Stimulated activated CD8-positive, alpha-beta memory T cell treated with anti-CD3 and anti-CD28 coated beads, Interleukin-7, amount 100 ng/mL, for 48 hours (primary cell): ENCODE measurements at regions not wholly inside any gene's neighbourhood (a gene's known extent, or its start where the extent isn't known, plus 50 kb on each side); places are given as distances from the start of the nearest gene placed in this dataset.

Experiments used
- DNase-seq, 2 donors: peaks; one replicate each; pipeline ENCODE4 v3.0.0-alpha.2; 2020; ENCODE audit warnings: low read depth in 1 of 2; ENCODE audit errors: extremely low read depth in 1 of 2

DNA sequence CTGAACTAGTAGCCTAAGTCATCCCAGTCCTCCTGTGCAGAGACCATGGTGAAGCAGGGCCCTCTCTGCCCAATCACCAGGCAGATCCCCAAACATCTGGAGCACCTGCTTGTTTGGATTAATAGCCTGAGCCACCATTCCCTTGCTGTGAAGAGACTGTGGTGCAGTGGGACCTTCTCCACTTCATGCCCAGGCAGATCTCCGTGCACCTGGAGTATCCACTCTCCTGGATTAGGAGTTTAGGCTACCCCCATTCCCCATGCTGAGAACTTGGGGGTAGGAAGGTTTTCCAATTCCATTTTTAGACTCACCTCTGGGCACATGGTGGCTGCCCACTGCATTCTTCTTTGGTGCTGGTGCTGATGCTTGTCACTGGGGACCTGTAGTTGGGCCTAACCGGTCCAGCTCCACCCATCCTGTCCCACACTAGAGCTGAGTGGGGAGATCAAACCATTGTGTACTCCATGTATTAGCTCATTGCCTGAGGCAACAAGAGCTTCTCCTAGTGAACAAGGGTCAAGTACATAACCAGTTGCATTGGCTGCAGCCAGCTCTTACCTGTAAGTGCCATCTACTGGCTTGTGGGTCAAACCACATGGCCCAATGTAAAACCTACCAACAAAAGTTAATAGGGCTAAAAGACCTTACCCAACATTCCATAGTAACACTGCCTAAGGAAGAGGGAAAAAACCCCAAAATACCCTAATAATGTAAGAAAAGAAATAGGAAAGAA is 382.5 kb upstream of the CBLB start:
- DNase-seq, result no peak

DNA sequence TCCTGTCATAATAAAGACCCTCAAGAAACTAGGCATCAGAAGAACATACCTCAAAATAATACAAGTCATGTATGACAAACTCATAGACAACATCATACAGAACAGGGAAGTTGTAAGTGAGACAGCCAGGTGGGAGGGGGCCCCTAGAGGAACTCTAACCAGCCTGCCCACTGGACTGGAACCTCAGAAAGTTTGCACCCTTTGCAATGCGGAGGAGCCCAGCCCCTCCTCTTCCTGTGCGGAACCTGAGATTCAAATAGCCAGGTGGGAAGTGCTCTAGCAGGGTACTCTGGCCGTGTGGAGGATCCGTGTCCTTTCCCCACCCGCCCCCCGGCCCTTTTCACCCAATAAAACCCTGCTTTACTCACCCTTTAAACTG is 387.0 kb upstream of the CBLB start:
- no peak for DNase-seq

DNA sequence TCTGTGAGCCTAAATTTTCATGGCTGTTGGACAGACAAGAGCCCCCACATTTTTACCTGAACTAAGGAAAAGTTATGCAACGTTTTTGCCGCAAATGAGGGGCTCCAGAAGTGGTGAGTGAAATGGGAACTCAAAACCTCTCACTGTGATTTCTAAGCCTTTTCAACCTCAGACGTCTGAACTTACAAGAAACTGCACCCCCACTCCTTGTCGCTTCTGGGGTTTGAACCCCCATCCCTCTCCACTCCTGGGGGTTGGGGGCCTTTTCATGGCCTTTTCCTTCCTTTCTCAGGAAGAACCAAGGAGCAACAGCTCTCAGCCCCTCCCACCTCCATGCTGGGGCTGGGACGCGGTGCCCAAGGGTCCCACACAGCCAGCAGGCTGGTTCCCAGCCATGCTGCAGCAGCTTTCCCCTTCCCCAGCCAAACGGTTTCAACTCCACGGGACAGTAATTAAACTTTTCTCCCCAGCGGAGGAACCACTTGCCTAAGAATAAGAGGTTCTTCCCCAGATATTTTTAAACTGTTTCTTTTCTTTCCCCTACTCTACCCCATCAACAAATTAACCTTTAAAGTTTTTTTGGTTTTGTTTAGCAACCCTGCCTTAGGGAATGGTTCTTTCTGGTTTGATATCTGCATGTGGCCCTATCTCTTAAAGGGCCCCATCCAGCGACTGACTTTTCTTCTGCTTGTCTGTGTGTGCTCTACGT is 387.6 kb upstream of the CBLB start:
- no peak for DNase-seq

DNA sequence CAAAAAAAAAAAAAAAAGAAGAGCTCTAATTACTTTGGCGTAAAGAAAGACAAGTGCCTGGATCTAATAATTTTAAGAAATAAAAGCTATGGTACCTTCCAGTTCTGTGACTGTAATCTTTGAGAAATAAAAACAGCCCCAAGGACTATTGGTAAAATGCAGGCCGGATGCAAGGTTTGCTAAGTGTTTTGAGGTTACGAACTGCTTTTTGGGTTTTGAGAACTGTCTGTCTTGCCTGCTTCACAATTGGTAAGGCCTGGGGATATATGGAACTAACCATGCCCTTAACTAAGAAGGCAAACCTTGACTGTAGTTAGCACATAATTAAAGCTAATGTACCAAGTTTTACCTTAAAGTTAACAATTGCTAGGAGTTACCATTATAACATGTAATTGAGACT is 388.4 kb upstream of the CBLB start:
- DNase-seq, result no peak

DNA sequence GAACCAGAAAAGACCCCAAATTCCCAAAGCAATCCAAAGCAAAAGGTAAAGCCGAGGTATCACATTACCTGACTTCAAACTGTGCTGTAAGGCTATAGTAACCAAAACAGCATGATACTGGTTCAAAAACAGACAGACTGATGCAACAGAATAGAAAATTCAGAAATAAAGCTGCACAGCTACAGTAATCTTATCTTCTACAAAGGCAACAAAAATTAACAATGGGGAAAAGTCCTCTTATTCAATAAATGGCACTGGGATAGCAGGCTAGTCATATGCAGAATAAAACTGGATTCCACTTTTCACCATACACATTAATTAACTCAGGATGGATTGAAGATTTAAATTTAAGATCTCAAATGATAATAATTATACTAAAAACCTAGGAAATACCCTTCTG is 392.6 kb upstream of the CBLB start:
- no peak for DNase-seq

DNA sequence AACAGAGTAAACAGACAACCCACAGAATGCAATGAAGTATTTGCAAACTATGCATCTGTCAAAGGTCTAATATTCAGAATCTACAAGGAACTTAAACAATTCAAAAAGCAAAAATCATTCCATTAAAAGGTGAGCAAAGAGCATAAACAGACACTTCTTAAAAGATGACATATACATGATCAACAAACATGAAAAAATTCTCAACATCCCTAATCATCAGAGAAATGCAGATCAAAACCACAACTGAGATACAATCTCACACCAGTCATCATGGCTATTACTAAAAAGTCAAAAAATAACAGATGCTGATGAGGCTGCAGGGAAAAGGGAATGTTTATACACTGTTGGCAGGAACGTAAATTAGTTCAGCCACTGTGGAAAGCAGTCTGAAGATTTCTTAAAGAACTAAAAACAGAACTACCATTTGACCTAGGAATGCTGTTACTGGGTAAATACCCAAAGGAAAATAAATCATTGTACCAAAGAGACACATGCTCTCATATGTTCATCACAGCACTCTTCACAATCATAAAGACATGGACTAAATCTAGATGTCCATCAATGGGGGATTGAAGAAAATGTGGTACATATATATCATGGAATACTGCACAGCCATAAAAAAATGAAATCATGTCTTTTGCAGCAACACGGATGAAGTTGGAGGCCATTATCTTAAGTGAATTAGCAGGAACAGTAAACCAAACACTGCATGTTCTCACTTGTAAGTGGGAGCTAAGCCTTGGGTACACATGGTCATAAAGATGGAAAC is 393.3 kb upstream of the CBLB start:
- no peak for DNase-seq

DNA sequence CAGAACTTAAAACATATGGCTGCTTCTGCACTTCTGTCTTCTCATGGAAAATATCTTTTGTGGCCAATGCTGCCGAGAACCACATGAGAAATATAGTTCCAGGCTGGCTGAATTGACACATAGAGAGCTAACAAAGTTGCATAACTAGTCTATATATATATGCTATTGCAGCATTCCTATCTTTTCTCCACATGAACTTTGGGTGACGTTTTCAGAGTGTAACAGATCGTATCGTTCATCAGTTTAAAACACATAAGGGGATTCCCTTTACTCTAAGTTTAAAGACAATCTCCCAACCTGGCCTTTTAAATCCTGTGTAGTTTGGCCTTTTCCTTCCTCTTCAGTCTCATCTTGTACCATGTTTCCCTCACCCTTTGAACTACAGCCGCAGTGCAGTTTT is 394.2 kb upstream of the CBLB start:
- DNase-seq, result no peak

DNA sequence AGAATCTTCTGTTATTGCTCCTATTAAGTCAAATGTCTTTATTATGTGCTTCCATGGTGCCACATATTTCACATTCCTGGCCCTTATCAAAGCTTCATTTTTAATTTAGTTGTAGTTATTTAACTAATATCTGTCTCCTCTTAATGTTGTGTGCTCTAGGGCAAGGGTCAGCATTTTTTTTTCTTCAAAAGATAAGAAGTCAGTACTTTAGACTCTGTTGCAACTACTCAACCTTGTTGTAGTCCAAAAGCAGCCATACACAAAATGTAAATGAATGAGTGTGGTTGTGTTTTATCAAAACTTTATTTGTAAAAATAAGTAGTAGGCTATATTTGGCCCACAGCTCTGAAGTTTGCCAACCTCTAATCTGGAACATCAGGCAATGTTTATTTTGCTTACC is 394.7 kb upstream of the CBLB start:
- no peak for DNase-seq

DNA sequence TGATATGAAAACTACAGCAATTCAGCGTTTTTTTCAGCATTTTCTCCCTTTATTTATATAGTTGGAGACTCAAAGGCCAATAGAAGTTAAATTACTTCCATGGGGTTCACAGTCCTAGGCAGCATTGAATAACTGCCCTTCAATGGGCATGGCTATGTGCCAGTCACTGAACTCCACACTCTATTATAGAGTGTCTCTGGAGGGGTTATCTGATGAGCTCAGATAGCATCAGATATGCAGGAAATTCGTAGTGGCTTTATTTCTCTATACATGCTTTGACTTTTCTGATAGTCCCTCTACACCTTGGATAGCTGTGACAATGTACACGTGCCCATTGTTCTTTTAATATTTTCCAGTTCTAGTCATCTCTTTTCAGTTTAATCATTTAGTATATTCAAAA is 396.9 kb upstream of the CBLB start:
- DNase-seq, result no peak

DNA sequence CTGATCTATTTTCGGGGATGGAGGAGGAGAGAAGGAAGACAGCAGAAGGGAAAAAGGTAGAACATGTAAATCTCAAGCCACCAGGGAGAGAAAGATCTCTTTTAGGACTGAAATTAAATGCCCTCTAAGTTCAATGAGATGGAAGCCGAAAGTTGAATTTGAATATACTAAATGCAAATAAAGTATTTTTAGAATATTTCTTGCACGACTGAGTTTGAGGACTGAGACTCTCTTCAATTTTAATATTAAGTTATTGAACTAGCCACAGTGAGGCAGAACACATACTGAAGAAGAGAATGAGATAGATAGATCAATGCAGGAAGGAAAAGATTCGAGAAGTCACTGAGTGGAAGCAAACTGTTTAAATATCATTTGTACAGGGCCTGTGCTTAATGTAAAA is 399.9 kb upstream of the CBLB start:
- DNase-seq, result no peak

DNA sequence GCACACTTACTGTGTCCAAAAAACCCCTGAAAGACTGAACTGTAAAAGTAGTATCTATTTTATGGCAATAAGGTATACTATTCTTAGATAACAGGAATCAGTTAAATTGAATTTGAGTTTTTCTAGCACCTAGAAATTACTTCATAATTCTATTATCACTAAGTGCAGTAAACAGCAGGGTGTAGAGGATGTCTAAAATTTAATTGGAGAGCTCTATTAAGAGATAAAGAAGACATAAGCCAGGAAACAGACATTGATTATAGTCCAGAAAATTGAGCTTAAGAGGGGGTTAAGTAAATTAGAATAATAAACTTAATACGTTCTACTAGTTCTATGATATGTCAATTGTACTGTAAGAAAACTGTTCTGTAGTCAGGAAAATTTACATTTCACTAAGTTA is 403.5 kb upstream of the CBLB start:
- no peak for DNase-seq

DNA sequence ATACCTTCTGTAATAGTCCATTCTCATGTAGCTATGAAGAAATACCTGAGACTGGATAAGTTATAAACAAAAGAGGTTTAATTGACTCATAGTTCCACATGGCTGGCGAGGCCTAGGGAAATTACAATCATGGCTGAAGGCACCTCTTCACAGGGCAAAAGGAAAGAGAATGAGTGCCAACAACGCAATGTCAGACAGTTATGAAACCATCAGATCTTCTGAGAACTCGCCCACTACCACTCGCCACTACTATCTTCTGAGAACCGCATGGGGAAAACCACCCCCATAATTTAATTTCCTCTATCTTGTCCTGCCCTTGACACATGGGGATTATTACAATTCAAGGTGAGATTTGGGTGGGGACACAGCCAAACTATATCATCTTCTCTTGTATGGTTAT is 406.8 kb upstream of the CBLB start:
- no peak for DNase-seq

DNA sequence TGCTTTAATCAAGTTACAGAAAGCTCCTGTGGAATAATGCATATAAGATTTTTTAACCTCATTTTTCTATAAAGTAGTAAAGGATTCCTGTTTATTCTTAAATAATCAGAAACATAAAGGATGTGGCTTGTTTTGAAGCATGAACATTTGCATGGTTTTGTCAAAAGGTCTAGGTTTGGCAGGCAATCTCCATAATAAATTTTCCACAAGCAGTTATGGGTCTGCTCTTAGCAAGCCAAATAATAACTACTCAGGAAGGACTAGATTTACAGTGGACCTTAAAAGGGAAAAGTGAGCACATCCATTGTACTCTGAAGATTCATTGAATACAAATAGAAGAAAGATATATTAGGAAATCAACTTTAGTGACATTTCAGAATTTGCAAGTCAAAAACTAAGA is 407.3 kb upstream of the CBLB start:
- no peak for DNase-seq

DNA sequence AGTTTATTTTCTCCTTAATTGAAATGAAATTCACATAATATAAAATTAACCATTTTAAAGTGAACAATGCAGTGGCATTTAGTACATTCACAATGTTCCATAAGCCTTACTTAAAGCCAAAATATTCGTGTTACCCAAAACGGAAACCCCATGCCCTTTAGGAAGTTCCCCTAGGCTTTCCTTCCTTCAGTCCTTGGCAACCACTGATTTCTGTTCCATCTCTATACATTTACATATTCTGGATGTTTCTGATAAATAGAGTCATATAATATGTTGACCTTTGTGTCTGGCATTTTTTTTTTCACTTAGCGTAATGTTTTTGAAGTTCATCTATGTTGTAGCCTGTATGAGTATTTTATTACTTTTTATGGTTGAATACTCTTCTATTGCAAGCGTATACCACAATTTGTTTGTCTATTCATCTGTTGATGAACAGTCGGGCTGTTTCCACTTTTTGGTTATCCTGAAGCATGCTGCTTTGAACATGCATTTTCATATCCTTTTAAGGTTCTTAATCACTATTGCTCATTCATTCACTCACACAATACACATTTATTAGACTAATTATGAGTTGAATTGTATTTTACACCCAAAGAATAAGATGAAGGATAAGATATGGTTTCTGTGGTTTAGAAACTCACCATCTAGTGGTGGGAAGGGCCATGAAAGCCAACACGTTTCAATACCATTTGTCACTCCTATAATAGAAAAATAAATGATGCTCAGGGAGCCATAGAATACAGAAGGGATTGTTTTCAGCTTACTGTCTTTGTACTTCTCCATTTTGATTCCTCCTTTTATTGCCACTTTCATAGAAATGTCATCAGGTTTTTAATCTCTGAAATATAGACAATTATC is 408.2 kb upstream of the CBLB start:
- no peak for DNase-seq

DNA sequence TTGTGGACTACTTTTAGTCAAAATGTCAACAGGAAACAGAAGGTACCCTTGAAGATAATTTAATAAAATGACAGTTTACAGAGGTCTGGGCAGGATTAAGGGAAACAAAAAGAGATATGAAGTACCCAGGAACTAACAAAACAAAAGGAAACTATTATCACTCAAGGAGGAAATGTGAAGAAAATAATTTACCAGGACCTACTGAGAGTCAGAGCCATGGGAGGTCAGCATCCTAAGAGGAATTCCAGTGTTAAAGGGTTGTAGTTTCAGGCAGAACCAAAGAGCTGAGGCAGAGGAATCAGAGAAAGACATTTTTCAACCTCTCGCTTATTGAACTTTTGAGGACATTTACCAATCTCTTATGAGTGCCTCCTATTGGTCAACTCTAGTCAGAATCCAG is 408.9 kb upstream of the CBLB start:
- no peak for DNase-seq

DNA sequence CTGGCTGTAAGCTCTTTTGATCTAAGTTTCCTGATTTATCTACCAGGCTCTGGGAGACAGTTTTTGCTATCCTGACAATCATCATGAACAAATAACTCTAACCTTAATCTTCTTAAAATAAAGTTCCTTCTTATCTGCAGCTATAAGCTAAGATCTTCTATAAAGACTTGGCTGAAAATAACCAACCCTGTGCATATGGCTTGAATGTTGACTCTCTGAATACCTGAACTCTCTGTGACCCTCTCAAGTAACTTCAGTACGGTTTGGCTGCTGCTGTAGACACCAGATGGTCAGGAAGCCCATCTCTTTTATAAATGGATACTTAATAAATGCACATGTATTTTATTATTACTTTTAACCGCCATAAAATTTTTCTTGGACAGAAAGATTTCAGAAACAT is 412.4 kb upstream of the CBLB start:
- DNase-seq, result no peak

DNA sequence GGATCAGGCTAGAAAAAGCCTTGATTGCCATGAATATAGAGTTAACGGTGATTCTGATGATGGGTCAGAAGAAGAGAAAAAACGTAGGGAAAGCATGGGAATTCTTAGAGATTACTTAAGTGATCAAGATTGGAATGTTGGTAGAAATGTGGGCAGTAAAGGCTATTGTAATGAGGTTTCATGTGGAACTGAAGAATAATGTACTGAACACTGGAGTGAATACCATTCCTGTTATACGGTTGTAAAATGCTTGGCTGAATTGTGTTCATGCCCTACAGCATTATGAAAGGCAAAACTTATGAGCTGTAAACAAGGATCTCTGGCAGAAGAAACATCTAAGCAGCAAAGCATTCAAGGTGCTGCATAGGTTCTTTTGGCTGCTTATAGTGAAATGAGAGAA is 414.1 kb upstream of the CBLB start:
- DNase-seq, result no peak

DNA sequence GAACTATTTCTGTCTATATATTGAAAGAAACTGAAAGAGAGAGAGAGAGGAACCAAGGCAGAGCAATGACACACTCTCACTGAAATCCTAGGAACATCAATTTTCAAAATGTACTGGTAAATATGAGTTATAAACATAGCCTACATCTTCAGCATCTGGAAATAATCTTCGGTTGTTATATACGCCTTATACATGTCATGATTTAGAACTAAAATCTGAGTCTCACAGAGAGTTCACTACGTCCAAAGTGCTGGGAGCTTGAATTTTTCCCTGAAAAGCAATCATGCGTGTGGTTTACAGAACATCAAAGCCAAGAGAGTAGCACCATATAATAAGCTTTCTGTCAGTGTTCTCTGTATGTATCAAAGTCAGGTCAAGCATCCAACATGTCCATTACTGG is 420.0 kb upstream of the CBLB start:
- no peak for DNase-seq

DNA sequence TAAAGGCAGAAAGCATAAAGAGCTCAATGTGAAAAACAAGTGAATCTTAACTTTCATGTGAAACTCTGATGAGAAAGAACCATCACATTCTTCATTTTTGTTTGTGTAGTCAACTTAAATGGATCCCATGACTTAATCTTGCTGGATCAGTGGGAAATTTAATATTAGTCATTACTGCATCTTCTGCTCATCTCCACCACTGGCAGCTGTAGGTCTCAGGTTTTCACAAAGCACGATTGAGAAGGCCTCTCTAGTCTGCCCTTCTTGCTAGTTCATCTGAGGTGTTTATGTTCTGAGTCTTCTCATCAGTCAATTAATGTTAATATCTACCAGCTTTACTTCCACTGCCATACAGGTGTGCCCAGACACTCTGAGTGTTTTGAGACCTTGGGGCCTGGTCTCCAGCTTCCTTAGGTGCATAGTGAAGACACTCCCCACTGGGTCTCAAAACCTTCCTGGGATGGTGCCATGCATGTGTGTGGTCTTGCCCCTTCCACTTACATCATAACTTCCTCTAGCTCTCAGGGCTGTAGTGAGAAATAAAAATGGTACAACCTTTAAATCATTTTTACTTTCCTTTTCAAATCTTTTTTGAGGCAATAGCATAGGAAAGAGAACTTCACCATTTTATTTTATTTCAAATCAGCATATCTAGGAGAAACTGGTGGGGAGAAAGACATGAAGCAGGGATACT is 421.6 kb upstream of the CBLB start:
- DNase-seq, result no peak

DNA sequence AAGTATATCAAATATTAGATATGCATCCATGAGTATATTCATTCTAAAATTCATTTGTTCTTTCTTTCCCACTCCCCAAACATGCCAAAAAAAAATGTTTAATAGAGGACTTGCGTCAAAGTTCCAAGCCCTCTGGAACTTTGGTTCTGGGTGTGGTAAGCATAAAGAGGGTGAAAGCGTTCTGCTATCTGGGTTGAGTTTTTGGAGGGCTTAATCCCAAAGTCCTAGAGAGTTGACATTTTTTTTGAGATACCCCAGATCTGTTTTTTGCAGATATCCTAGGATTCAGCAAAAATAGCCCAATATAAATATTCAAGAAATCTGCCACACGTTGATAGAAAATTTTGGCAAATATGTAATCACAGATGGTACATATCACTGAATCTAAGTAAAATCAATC is 424.3 kb upstream of the CBLB start:
- DNase-seq, result no peak

DNA sequence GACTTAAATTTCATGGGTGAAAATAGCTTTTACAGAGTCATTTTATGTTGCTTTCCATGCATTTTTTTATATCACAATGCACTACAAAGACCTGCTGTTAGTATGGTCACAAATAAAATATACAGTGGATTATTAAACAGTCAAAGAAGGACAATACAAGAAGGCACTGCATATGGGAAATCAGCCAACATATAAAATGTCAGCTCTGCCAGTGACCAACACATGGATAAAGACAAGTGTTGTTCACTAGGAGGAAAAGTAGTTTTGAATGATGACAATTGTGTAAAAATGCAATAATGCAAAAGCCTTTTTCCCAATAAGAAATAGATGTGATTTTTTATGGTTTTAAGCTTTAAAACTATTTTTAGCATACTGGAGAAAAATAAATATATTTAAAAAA is 425.3 kb upstream of the CBLB start:
- DNase-seq, result no peak
